M059J (cell line): ENCODE measurements at regions not wholly inside any gene's neighbourhood (a gene's known extent, or its start where the extent isn't known, plus 50 kb on each side); places are given as distances from the start of the nearest gene placed in this dataset.

ENCODE experiments used
- DNase-seq: peaks from one replicate; pipeline ENCODE4 v3.0.0-alpha.2; 2012; ENCODE audit warnings: low read depth

- DNase-seq: no peak
These were observed 59.4 kb upstream of the RMDN2 start for GRCh38 chr2:37865640-37866039.

GRCh38 chr2:37866171-37866934 lies 58.7 kb upstream of the RMDN2 start:
- DNase-seq: no peak

- no peak for DNase-seq
These were observed 57.9 kb upstream of the RMDN2 start for GRCh38 chr2:37867166-37867565.

GRCh38 chr2:37868866-37869265 lies 56.2 kb upstream of the RMDN2 start:
- no peak for DNase-seq

GRCh38 chr2:37869304-37869703 lies 55.8 kb upstream of the RMDN2 start:
- no peak for DNase-seq

GRCh38 chr2:37869771-37870170 lies 55.3 kb upstream of the RMDN2 start:
- peak; percentile 90 for DNase-seq

GRCh38 chr2:37870829-37871228 lies 54.3 kb upstream of the RMDN2 start:
- no peak for DNase-seq

- peak; percentile 84 for DNase-seq
These were observed 53.5 kb upstream of the RMDN2 start for GRCh38 chr2:37871456-37872191.

- no peak for DNase-seq
These were observed 52.8 kb upstream of the RMDN2 start for GRCh38 chr2:37872192-37872750.

GRCh38 chr2:37873229-37873628 lies 51.9 kb upstream of the RMDN2 start:
- no peak for DNase-seq

- no peak for DNase-seq
These were observed 51.2 kb upstream of the RMDN2 start for GRCh38 chr2:37873749-37874330.

GRCh38 chr2:37874470-37874869 lies 50.6 kb upstream of the RMDN2 start:
- no peak for DNase-seq
